PFSK-1 (cell line): ENCODE measurements at regions not wholly inside any gene's neighbourhood (a gene's known extent, or its start where the extent isn't known, plus 50 kb on each side); places are given as distances from the start of the nearest gene placed in this dataset.

Experiments
- FOXP2 ChIP-seq: optimal IDR thresholded peaks from 2 replicates; pipeline ENCODE3; 2011; ENCODE audit warnings: borderline replicate concordance, control low read depth, inconsistent platforms; ENCODE audit not compliant: insufficient read depth; ENCODE audit errors: extremely low read length, extremely low read depth
- POLR2AphosphoS5 ChIP-seq: IDR thresholded peaks from 2 replicates; pipeline ENCODE4 v1.6.1; 2012; ENCODE audit warnings: low read depth, mild to moderate bottlenecking, control low read depth, low read length, moderate library complexity
- SIN3A ChIP-seq: IDR thresholded peaks from 2 replicates; pipeline ENCODE4 v1.6.1; 2012; ENCODE audit warnings: mild to moderate bottlenecking, low read length, moderate library complexity, borderline replicate concordance; ENCODE audit not compliant: insufficient read depth
- TAF1 ChIP-seq: IDR thresholded peaks from 2 replicates; pipeline ENCODE4 v1.6.1; 2012; ENCODE audit warnings: low read length, control low read depth, borderline replicate concordance; ENCODE audit not compliant: insufficient read depth
- TF ChIP-seq, protein P1 (sequence below), 2 experiments: IDR thresholded peaks; 2 replicates each; pipeline versions ENCODE4 v1.6.1 to v1.8.0; 2011 to 2012; ENCODE audit warnings: low read depth in 2 of 2, low read length in 2 of 2, control low read depth in 1 of 2, inconsistent platforms in 1 of 2, mild to moderate bottlenecking in 1 of 2, moderate library complexity in 1 of 2; ENCODE audit not compliant: insufficient read depth in 1 of 2

DNA sequence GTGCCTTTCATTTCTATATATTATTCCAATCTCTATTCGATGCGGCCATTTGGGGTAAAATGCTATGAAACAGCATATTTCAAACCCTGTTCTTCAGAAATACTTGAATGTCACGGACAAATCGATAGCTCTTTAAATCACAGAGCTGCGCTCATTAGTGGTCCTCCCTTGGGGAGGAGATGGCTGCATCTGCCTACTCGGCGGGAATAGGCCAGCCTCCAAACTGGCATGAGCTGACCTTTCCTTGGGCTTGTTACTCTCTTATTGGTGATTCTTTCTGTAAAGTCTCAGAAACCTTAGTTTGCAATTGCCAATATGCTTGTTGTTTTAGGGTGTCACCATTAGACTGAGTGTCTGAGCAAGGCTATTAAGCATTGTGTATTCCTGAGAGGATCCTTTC is 120.9 kb downstream of the BDH1 start:
- TF ChIP-seq POLR2AphosphoS5 (no peak), SIN3A (no peak), TAF1 (no peak), FOXP2 (no peak)
- TF ChIP-seq, protein P1, sequence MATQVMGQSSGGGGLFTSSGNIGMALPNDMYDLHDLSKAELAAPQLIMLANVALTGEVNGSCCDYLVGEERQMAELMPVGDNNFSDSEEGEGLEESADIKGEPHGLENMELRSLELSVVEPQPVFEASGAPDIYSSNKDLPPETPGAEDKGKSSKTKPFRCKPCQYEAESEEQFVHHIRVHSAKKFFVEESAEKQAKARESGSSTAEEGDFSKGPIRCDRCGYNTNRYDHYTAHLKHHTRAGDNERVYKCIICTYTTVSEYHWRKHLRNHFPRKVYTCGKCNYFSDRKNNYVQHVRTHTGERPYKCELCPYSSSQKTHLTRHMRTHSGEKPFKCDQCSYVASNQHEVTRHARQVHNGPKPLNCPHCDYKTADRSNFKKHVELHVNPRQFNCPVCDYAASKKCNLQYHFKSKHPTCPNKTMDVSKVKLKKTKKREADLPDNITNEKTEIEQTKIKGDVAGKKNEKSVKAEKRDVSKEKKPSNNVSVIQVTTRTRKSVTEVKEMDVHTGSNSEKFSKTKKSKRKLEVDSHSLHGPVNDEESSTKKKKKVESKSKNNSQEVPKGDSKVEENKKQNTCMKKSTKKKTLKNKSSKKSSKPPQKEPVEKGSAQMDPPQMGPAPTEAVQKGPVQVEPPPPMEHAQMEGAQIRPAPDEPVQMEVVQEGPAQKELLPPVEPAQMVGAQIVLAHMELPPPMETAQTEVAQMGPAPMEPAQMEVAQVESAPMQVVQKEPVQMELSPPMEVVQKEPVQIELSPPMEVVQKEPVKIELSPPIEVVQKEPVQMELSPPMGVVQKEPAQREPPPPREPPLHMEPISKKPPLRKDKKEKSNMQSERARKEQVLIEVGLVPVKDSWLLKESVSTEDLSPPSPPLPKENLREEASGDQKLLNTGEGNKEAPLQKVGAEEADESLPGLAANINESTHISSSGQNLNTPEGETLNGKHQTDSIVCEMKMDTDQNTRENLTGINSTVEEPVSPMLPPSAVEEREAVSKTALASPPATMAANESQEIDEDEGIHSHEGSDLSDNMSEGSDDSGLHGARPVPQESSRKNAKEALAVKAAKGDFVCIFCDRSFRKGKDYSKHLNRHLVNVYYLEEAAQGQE (IDR thresholded peaks at IDR 0.05; ENCODE audit: insufficient read depth in 1 of 2, low read depth in 2 of 2, low read length in 2 of 2) = no peak
